ENCODE measurements at regions not wholly inside any gene's neighbourhood (a gene's known extent, or its start where the extent isn't known, plus 50 kb on each side); places are given as distances from the start of the nearest gene placed in this dataset.

DNA sequence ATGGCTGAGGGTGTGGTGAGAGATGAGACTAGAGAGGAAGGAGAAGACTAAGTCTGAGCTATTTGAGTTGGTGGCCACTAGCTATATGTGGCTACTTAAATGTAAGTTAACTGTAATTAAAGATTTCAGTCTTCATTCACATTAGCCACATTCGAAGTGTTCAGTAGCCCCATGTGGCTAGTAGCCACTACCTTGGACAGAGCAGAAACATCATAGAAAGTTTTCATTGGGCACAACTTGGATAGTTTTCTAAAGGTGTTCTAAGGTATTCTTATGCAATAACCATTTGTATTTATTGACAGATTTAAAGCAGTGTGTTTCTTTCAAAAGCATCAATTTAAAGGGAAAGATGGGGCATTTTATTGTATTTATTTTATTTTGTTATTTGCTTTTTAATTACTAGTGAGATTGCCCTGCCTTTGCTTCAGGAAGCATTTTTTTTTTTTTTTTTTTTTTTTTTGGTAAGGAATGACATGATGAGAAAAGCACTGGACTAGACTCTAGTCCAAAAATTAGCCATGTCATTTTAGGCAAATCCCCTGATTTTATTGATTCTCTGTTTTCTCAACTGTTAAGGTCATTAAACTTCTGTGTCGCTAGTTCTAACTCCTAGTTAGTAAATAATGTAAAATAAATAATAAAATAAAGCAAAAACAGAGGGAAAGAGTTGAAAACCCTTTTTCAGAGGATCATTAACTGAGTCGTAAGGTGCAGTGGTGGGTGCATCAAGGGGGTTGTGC lies 153.0 kb upstream of the ROBO2 start:
- DNase-seq (ENCODE audit: low read depth in 2 of 2), result no peak

- DNase-seq (ENCODE audit: low read depth in 2 of 2), result no peak
Measured at GRCh38 chr3:76888856-76889255, 151.0 kb upstream of the ROBO2 start.

- DNase-seq (ENCODE audit: low read depth in 2 of 2), result no peak
Measured at GRCh38 chr3:76889911-76890310, 150.0 kb upstream of the ROBO2 start.

DNA sequence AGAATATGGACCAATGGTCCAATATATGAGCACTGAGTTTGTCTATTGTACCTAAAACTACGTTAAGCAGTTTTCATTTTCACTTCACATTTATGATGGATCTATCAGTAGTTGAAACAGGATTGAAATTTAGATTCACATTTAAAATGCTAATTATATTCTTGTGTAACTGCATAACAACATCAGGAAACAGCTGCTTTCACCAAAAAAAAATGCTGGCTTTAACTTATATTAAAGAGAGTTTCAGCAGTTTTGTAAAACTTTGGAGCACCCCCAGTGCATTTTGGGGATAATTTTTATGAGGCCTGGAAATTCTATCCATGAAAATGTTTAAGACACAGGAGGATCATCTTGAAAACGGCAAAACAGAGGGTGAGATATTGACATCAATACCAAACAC lies 142.8 kb upstream of the ROBO2 start:
- no peak for DNase-seq (ENCODE audit: low read depth in 2 of 2)

DNA sequence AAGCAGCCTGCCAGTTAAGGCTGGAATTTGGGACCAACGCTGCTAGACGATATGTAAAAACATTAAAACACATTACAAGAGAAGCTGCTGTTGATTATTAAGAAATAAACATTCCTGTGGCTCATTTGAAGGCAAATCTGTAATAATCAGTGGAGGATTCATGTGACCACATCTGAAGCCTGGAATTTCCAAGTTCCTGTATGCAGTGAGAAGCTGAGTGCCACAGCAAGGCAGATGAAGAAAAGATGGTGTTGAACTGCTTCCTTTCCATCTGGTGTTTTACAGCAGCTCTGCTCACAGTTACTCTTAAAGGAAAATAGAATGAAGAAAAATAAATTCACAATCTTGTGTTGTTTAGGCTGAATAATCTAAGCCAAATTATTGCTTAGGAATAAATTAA lies 139.3 kb upstream of the ROBO2 start:
- no peak for DNase-seq (ENCODE audit: low read depth in 2 of 2)

DNA sequence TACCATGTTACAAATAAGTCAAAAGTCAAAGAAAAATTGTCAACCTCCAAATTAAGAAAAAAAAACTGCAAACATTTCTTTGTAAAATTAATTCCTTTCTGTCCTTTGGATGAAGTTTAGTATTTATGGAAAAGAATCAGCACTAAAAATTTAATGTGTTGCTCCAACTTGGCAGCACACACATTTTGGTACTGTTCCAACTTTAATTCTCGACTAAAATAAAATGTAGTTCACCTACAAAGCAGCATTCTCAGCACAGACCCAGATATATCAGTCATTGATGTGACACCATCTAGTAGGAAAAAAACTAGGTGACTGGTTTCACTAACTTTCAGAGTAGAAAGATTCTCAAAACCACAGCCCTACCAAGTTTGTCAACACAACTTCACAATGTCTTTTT lies 131.7 kb upstream of the ROBO2 start:
- DNase-seq (ENCODE audit: low read depth in 2 of 2), result no peak

DNA sequence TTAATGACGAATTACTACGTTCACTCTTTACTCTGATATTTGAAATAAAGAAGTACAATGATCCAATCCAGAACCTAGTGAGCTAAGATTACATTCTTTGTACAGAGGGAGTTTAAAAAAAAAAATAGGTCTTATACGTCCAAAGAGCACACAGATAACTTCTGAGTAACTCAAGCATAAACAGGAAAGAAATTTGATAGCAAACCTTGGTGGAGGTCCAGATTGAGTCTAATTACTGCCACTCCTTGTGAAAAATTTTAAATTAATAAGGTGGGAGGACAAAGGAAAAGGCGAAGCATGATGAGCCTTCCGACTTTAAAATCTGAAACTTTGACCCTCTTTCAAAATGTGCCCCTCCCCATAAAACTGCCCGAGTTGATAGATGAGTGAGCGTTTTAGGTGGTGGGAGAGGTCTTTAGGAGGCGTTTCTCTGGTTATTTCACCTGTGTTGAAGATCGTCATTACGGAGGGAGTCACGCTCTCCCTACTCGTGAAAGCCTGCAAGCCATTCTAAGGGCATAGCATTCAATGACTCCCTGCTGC lies 127.0 kb upstream of the ROBO2 start:
- no peak for DNase-seq (ENCODE audit: low read depth in 2 of 2)

GRCh38 chr3:76917436-76917835 lies 122.5 kb upstream of the ROBO2 start:
- DNase-seq (ENCODE audit: low read depth in 2 of 2), result no peak

GRCh38 chr3:76920511-76920910 lies 119.4 kb upstream of the ROBO2 start:
- no peak for DNase-seq (ENCODE audit: low read depth in 2 of 2)

DNA sequence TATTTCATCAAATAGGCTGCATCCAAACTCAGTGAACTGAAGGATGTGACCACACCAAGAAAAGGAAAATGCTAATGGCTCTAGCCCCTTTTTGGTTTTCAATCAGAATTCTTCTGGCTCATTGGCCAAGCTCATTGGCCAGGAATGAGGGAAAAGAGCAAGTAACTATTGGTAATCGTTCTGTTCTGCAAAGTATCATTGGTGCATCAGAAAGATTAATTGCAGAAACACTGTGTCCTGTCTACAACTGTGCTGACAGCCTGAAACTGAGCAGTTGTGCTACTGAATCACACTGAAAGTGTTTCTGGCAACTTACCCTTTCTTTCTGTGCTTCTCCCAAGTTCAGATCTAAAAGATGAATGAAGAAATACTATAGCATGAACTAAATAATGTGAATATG lies 116.4 kb upstream of the ROBO2 start:
- no peak for DNase-seq (ENCODE audit: low read depth in 2 of 2)

- no peak for DNase-seq (ENCODE audit: low read depth in 2 of 2)
Measured at GRCh38 chr3:76930712-76931111, 109.2 kb upstream of the ROBO2 start.

- no peak for DNase-seq (ENCODE audit: low read depth in 2 of 2)
Measured at GRCh38 chr3:76933245-76933644, 106.7 kb upstream of the ROBO2 start.

GRCh38 chr3:76938962-76939361 lies 100.9 kb upstream of the ROBO2 start:
- no peak for DNase-seq (ENCODE audit: low read depth in 2 of 2)

- no peak for DNase-seq (ENCODE audit: low read depth in 2 of 2)
Measured at GRCh38 chr3:76940181-76940770, 99.6 kb upstream of the ROBO2 start.

GRCh38 chr3:76941376-76941775 lies 98.5 kb upstream of the ROBO2 start:
- no peak for DNase-seq (ENCODE audit: low read depth in 2 of 2)

- DNase-seq (ENCODE audit: low read depth in 2 of 2), result no peak
Measured at GRCh38 chr3:76942101-76942500, 97.8 kb upstream of the ROBO2 start.

DNA sequence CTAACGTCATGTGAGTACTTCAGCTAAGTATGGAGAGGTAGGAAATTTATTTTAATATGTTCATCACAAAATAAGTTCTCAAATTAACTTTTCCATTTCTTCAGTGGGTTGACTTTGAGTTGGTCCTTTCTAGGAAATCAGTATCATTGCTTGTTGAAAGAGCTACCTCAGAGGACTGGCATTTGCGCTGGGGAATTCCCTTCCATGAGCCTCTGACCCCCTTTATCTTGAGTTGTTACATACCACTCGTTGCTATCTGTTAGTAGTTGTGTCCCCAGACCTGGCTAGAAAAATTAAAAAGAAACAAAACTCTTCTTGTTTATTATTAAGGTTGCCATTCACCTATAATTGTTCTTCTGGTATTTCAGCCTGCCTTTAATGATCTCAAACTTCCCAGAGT lies 96.8 kb upstream of the ROBO2 start:
- no peak for DNase-seq (ENCODE audit: low read depth in 2 of 2)

GRCh38 chr3:76943671-76944070 lies 96.2 kb upstream of the ROBO2 start:
- DNase-seq (ENCODE audit: low read depth in 2 of 2), result no peak

DNA sequence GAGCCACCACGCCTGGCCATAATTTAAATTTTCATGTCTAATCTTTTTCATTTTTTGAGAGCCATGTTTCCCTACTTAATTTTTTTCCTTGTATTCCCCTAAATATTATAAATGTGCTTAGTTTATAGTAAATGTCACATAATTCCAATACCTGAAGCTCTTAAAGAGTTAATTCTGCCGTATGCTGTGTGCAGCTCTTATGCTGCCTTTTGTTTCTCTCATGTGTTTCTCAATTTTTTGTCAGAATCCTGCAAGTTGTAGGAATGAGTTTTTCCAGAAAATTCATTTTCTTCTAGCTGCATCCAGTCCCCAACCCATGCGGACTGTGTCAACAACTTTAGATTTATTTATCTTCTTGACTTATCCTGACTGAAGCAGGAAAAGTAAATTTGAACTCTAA lies 90.9 kb upstream of the ROBO2 start:
- no peak for DNase-seq (ENCODE audit: low read depth in 2 of 2)

- DNase-seq (ENCODE audit: low read depth in 2 of 2), result no peak
Measured at GRCh38 chr3:76949462-76949861, 90.4 kb upstream of the ROBO2 start.

DNA sequence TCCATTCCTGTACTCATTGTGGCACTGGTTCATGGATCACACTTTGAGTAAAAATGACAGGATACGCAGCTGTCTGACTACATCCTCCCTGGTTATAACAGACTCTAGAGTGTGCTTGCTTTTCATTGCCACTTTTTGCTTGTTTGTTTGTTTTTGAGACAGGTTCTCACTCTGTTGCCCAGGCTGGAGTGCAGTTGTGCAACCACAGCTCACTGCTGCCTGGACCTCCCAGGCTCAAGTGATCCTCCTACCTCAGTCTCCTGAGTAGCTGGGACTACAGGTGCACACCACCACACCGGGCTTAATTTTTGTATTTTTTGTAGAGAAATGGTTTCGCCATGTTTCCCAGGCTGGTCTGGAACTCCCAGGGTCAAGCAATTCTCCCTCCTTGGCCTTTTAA lies 89.3 kb upstream of the ROBO2 start:
- no peak for DNase-seq (ENCODE audit: low read depth in 2 of 2)

DNA sequence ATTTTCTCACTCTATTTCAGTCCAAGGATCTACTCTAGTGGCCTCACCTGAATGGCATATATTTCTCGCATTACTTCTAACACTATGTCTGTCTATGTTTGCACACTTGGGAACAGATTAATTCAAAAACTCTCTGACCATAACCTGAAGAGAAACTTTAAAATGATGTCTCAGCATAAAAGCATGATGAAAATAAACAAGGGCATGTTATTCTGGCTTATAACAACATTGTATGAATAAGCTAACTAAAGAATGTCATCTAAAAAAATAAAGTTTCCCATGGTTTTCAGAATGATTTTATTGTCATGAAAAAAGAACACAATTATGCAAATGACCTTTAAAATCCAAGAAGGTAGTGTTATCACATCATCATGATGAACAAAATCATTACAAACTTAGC lies 85.5 kb upstream of the ROBO2 start:
- no peak for DNase-seq (ENCODE audit: low read depth in 2 of 2)

- no peak for DNase-seq (ENCODE audit: low read depth in 2 of 2)
Measured at GRCh38 chr3:76958274-76958673, 81.6 kb upstream of the ROBO2 start.
